GM19035 (cell line): ENCODE measurements at regions not wholly inside any gene's neighbourhood (a gene's known extent, or its start where the extent isn't known, plus 50 kb on each side); places are given as distances from the start of the nearest gene placed in this dataset.
"Not testable (repeated sequence)": the region's sequence is repeated elsewhere in the genome, so short reads cannot be mapped to it uniquely, and the experiment has no call there.

Source experiments
- ATAC-seq: cut with Tn5 transposase; IDR thresholded peaks from one replicate; pipeline ENCODE4 v1.9.1; 2021; ENCODE audit not compliant: unreplicated experiment

- ATAC-seq, result no peak
Measured at GRCh38 chr13:109981000-109981399, 194.6 kb upstream of the IRS2 start.

- ATAC-seq, result not testable (repeated sequence)
Measured at GRCh38 chr13:109979676-109980075, 193.3 kb upstream of the IRS2 start.

GRCh38 chr13:109979228-109979627, 192.8 kb upstream of the IRS2 start:
- no peak for ATAC-seq

- no peak for ATAC-seq
Measured at GRCh38 chr13:109977212-109977968, 191.0 kb upstream of the IRS2 start.

- no peak for ATAC-seq
Measured at GRCh38 chr13:109976206-109976997, 190.0 kb upstream of the IRS2 start.

- ATAC-seq, result no peak
Measured at GRCh38 chr13:109974354-109974753, 188.0 kb upstream of the IRS2 start.

- ATAC-seq, result no peak
Measured at GRCh38 chr13:109973279-109973678, 186.9 kb upstream of the IRS2 start.

GRCh38 chr13:109971456-109972090, 185.2 kb upstream of the IRS2 start:
- ATAC-seq, result no peak

GRCh38 chr13:109971006-109971405, 184.6 kb upstream of the IRS2 start:
- ATAC-seq, result no peak

- ATAC-seq, result no peak
Measured at GRCh38 chr13:109968876-109969577, 182.6 kb upstream of the IRS2 start.

GRCh38 chr13:109963960-109964563, 177.7 kb upstream of the IRS2 start:
- ATAC-seq, result no peak

- no peak for ATAC-seq
Measured at GRCh38 chr13:109963384-109963783, 177.0 kb upstream of the IRS2 start.

- ATAC-seq, result no peak
Measured at GRCh38 chr13:109959903-109960302, 173.5 kb upstream of the IRS2 start.

GRCh38 chr13:109957875-109958274, 171.5 kb upstream of the IRS2 start:
- no peak for ATAC-seq

GRCh38 chr13:109955598-109955997, 169.2 kb upstream of the IRS2 start:
- no peak for ATAC-seq

GRCh38 chr13:109954441-109954840, 168.1 kb upstream of the IRS2 start:
- ATAC-seq, result no peak

- no peak for ATAC-seq
Measured at GRCh38 chr13:109951491-109951890, 165.1 kb upstream of the IRS2 start.

GRCh38 chr13:109949397-109949796, 163.0 kb upstream of the IRS2 start:
- no peak for ATAC-seq

- ATAC-seq, result no peak
Measured at GRCh38 chr13:109947006-109947405, 160.6 kb upstream of the IRS2 start.

GRCh38 chr13:109945206-109945960, 159.0 kb upstream of the IRS2 start:
- ATAC-seq, result no peak
